Heart left ventricle (tissue), 13 donors: ENCODE measurements at regions not wholly inside any gene's neighbourhood (a gene's known extent, or its start where the extent isn't known, plus 50 kb on each side); places are given as distances from the start of the nearest gene placed in this dataset.

Source experiments
- CTCF ChIP-seq, 12 donors: fragments of 200-600 bp; sonication (generic) in 4 of 12; IDR thresholded peaks; one replicate each; pipeline versions ENCODE4 v1.5.0 to v1.8.0; 2018 to 2022; ENCODE audit warnings: antibody characterized with exemption in 12 of 12, mild to moderate bottlenecking in 5 of 12
- POLR2A ChIP-seq, 2 donors: fragments of 450-650 bp; IDR thresholded peaks; one replicate each; pipeline ENCODE4 v1.6.1; 2017; ENCODE audit warnings: antibody characterized with exemption in 2 of 2, mild to moderate bottlenecking in 2 of 2, moderate library complexity in 2 of 2
- donor health status: ischemic (EF 13 %, LVEDD 7.1; RV severe dilation, severe dysfunction).
- donor health status: DM: no; HTN: yes; CAD: no.
- donor health status: DM: no; HTN: no; CAD: no.
- donor health status: ischemic (EF 25% LVEDD 6.9; RV normal size, moderate dysfunction).
- donor health status: ischemic (EF 25% LVEDD 5.7; RV mildly dilated, moderate dysfunction).
- donor health status: ischemic (EF 35%, LVEDD 5.7; RV mildly dilated, moderate dysfunction).
- donor health status: nonischemic (EF 11% LVEDD 7.7; RV severe dilation, severe dysfunction).
- donor health status: DM: yes; HTN: yes; CAD: no.
- donor health status: PGD.
- donor health status: ischemic (EF 29% LVEDD 5.4; RV normal size, mild dysfunction).
- donor health status: nonischemic (EF 23%, LVEDD 6.1; RV moderate dilation, normal function).

- TF ChIP-seq CTCF (IDR thresholded peaks at IDR 0.05) (no peak), POLR2A (IDR thresholded peaks at IDR 0.05) (no peak)
These were observed 99.5 kb downstream of the SNX19 start for GRCh38 chr11:130816546-130817329.
